A549 (cell line): ENCODE measurements at regions not wholly inside any gene's neighbourhood (a gene's known extent, or its start where the extent isn't known, plus 50 kb on each side); places are given as distances from the start of the nearest gene placed in this dataset.
"Not testable (repeated sequence)": the region's sequence is repeated elsewhere in the genome, so short reads cannot be mapped to it uniquely, and the experiment has no call there.

ENCODE experiments used
- ATAC-seq, 2 experiments: fragments of 200-7000 bp in 1 of 2; fragments of >200 bp in 1 of 2; cut with Nextera tagmentation in 1 of 2; cut with Tn5 transposase in 1 of 2; 3 replicates each; pipeline versions ENCODE4 v1.8.0 to v1.9.1; 2018 to 2020; ENCODE audit warnings: mild to moderate bottlenecking in 1 of 2, moderate library complexity in 1 of 2
- CTCF ChIA-PET: fragments of 300-600 bp; sonication (Branson Sonifier 250); formaldehyde crosslinking; extraction: SDS; loops from one replicate; lab custom pipeline; 2021; ENCODE audit warnings: antibody characterized with exemption, inconsistent platforms; lab: Yijun Ruan, JAX
- POLR2A ChIA-PET: fragments of 350-600 bp; formaldehyde crosslinking; extraction: SDS; loops from one replicate; lab custom pipeline; 2021; ENCODE audit warnings: antibody characterized with exemption, inconsistent platforms; lab: Yijun Ruan, JAX
- DNase-seq, 2 experiments: peaks; one replicate each; pipeline versions ENCODE4 v3.0.0 to v3.0.0-alpha.2; 2011 to 2016; ENCODE audit warnings: low read depth in 1 of 2, low spot score in 1 of 2
- FAIRE-seq: peaks from 2 replicates; lab custom pipeline; 2011; peaks lifted over from hg19 to GRCh38; lab: Jason Lieb, UNC
- H3K27ac ChIP-seq, 2 experiments: fragments of >200 bp; sonication (Bioruptor Twin); formaldehyde crosslinking; 3 replicates each; pipeline ENCODE4 v1.5.1; 2016 to 2017
- H3K4me1 ChIP-seq: fragments of >200 bp; sonication (Bioruptor Twin); formaldehyde crosslinking; 3 replicates; pipeline ENCODE4 v1.6.1; 2016
- H3K4me2 ChIP-seq: fragments of >200 bp; sonication (Bioruptor Twin); formaldehyde crosslinking; 3 replicates; pipeline ENCODE4 v1.6.1; 2016
- H3K4me3 ChIP-seq: fragments of >200 bp; sonication (Bioruptor Twin); formaldehyde crosslinking; 3 replicates; pipeline ENCODE4 v1.5.1; 2016
- H3K9me3 ChIP-seq: fragments of >200 bp; sonication (Bioruptor Twin); formaldehyde crosslinking; 3 replicates; pipeline ENCODE4 v1.6.1; 2016
- FOSB ChIP-seq: fragments of 250-450 bp; sonication (Bioruptor Pico); IDR thresholded peaks from 2 replicates; pipeline ENCODE4 v1.5.0; 2020; ENCODE audit warnings: mild to moderate bottlenecking, moderate library complexity
- FOSL2 ChIP-seq, 2 experiments: fragments of 450-650 bp in 1 of 2; fragments of >200 bp in 1 of 2; sonication (Bioruptor Twin) in 1 of 2; formaldehyde crosslinking; IDR thresholded peaks; 2 replicates each; pipeline versions ENCODE4 v1.5.0 to v1.6.1; 2016 to 2020; ENCODE audit warnings: mild to moderate bottlenecking in 1 of 2, moderate library complexity in 1 of 2
- FOXS1 ChIP-seq: fragments of 250-450 bp; sonication (Bioruptor Pico); IDR thresholded peaks from 2 replicates; pipeline ENCODE4 v1.5.0; 2020; ENCODE audit warnings: mild to moderate bottlenecking, moderate library complexity
- HOXB13 ChIP-seq: fragments of 250-450 bp; sonication (Bioruptor Pico); IDR thresholded peaks from 2 replicates; pipeline ENCODE4 v1.5.0; 2020; ENCODE audit warnings: low read depth, mild to moderate bottlenecking, moderate library complexity
- HOXB5 ChIP-seq: fragments of 250-450 bp; sonication (Bioruptor Pico); IDR thresholded peaks from 2 replicates; pipeline ENCODE4 v1.5.0; 2020; ENCODE audit warnings: mild to moderate bottlenecking, moderate library complexity
- MAFK ChIP-seq: fragments of 450-650 bp; IDR thresholded peaks from 2 replicates; pipeline ENCODE4 v1.6.1; 2014; ENCODE audit not compliant: partially characterized antibody
- RAD21 ChIP-seq, 2 experiments: fragments of >200 bp in 1 of 2; sonication (Bioruptor Twin) in 1 of 2; formaldehyde crosslinking in 1 of 2; IDR thresholded peaks in 1 of 2; conservative IDR thresholded peaks in 1 of 2; 2 replicates in 1 of 2; 3 replicates in 1 of 2; pipeline ENCODE4 v1.6.1; 2012 to 2018; ENCODE audit warnings: inconsistent platforms in 1 of 2
- SMC3 ChIP-seq: fragments of >200 bp; sonication (Bioruptor Twin); formaldehyde crosslinking; IDR thresholded peaks from 3 replicates; pipeline ENCODE4 v1.6.1; 2018; ENCODE audit warnings: inconsistent platforms
- WGBS: methylation state at CpG from one replicate; pipeline ENCODE4 v1.1.6; 2017; ENCODE audit errors: missing lambda C conversion rate; 5-methylcytosine and 5-hydroxymethylcytosine counted together
- TF ChIP-seq, protein P1 (sequence below): fragments of 150-350 bp; IDR thresholded peaks from 2 replicates; pipeline ENCODE4 v1.6.1; 2014; ENCODE audit warnings: low read depth, mild to moderate bottlenecking, low read length

DNA sequence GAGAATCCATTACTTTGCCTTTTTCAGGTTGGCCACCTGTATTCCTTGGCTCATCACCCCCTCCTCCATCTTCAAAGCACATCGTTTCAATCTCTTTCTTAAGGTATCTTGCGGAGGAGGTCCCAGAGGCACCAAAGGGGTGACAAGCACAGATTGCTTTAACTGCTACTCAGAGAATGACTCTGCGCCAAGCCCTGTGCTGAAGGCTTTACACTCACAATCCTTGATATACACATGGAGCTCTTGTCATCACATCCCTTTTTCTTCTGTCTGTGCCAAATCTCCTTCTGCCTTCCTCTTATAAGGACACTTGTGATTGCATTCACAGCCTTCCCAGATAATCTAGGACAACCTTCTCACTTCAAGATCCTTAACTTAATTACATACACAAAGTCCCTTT lies 134.7 kb upstream of the MAMLD1 start:
- peak; percentile 78 for FAIRE-seq
- CTCF ChIA-PET: no interaction called here
- POLR2A ChIA-PET: no interaction called here
- no peaks in the 10 kb centered on the region for H3K9me3 ChIP-seq
- no peaks in the 10 kb centered on the region for H3K4me1 ChIP-seq
- no peak overlapping the region for H3K4me2 ChIP-seq
- no peak for ATAC-seq
- no peak overlapping the region for H3K27ac ChIP-seq
- no peak overlapping the region for H3K4me3 ChIP-seq
- DNase-seq: no peak
- TF ChIP-seq FOSL2 (IDR thresholded peaks at IDR 0.05) (no peak), FOSL2 (CRISPR knock-in tag; IDR thresholded peaks at IDR 0.05) (no peak), MAFK (no peak), HOXB5 (CRISPR knock-in tag) (no peak), RAD21 (conservative IDR thresholded peaks at IDR 0.05 in 1 of 2, IDR thresholded peaks at IDR 0.05 in 1 of 2) (no peak), FOXS1 (CRISPR knock-in tag) (no peak)
- WGBS: 76% methylated on average over 3 of the region's 3 CpGs

DNA sequence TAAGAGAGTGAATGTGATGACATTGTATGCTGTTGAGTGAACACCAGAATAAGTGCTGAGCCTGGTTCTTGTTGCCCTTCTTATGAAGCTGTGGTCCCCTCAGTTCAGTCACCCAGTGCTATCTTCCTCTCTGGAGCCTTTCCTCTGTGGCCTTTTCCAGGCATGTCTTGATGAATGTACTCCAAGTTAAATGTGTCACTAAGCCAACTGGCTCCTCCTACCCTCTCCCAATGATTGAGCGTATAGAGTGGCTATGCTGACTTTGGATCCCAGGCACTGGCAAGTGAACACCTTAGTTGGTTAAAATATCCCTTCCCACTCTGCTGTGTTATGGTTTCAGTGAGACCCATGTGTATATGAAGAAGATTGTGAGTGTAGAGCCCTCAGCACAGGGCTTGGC lies 134.1 kb upstream of the MAMLD1 start:
- WGBS: 91% methylated on average over 1 of the region's 1 CpG
- DNase-seq: no peak

DNA sequence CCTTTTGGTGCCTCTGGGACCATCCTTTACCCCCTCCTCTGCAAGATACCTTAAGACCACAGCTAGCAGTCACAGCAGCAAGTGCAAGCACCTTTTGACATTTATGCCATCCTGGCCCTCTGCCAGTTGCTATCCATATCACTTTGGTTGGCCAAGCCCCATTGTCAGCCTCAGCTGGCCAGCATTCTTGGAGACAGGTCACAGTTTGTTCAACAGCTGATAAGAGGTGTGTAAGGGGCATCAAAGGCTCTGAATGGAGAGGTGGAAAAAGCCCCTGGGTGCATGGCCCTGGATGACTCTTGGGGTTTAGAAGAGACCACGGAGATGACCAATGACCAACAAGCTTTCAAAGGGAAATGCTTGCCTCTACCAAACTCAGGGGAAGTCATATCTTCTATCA lies 133.6 kb upstream of the MAMLD1 start:
- no peak for FAIRE-seq
- no peak overlapping the region for H3K4me3 ChIP-seq
- CTCF ChIA-PET: no interaction called here
- POLR2A ChIA-PET: no interaction called here
- no peaks in the 10 kb centered on the region for H3K4me1 ChIP-seq
- TF ChIP-seq HOXB13: no peak
- no peaks in the 10 kb centered on the region for H3K9me3 ChIP-seq
- H3K4me2 ChIP-seq: no peak overlapping the region
- no peak for DNase-seq
- no peak overlapping the region for H3K27ac ChIP-seq
- ATAC-seq: no peak
- 0% methylated on average over 1 of the region's 1 CpG for WGBS

More for the DNA sequence above, 134.1 kb upstream of the MAMLD1 start:
- no peak for ATAC-seq
- POLR2A ChIA-PET: no interaction called here
- no peaks in the 10 kb centered on the region for H3K9me3 ChIP-seq
- TF ChIP-seq MAFK (no peak), FOSB (CRISPR knock-in tag) (no peak), SMC3 (no peak)
- TF ChIP-seq, protein P1, sequence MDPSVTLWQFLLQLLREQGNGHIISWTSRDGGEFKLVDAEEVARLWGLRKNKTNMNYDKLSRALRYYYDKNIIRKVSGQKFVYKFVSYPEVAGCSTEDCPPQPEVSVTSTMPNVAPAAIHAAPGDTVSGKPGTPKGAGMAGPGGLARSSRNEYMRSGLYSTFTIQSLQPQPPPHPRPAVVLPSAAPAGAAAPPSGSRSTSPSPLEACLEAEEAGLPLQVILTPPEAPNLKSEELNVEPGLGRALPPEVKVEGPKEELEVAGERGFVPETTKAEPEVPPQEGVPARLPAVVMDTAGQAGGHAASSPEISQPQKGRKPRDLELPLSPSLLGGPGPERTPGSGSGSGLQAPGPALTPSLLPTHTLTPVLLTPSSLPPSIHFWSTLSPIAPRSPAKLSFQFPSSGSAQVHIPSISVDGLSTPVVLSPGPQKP: no peak
- FAIRE-seq: peak; percentile 56
- no peak overlapping the region for H3K4me2 ChIP-seq
- H3K27ac ChIP-seq: no peak overlapping the region
- CTCF ChIA-PET: no interaction called here
- H3K4me1 ChIP-seq: no peaks in the 10 kb centered on the region
- H3K4me3 ChIP-seq: no peak overlapping the region

DNA sequence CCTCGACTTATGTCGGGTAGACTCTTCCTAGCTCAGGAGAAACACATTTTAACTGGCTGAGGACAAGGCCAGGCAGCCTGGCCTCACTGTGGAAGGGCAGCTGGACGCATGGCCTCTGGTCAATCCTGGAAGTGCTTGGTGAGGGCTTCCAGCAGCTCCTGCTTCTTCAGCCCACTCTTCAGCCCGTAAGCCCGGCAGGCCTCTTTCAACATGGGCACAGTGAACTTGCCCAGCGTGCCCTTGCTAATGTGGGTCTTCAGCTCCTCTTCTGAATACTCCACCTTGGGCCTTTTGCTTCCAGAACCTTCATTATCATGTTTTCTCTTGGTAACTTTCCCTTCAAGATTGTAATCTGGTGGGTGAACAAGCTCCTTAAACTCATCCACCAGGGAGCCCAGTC lies 132.2 kb upstream of the MAMLD1 start:
- H3K27ac ChIP-seq, ATAC-seq, DNase-seq, H3K4me1 ChIP-seq, H3K4me2 ChIP-seq, H3K4me3 ChIP-seq, POLR2A ChIA-PET, H3K9me3 ChIP-seq: not testable (repeated sequence)
- whole genome bisulfite sequencing: 26% methylated on average over 4 of the region's 6 CpGs
- peak; percentile 87 for FAIRE-seq
- CTCF ChIA-PET: interaction anchor here (0.8 kb wide), 1 partner anchor 134 kb away, joined by 3 read pairs; no protein-coding TSS in a partner anchor

DNA sequence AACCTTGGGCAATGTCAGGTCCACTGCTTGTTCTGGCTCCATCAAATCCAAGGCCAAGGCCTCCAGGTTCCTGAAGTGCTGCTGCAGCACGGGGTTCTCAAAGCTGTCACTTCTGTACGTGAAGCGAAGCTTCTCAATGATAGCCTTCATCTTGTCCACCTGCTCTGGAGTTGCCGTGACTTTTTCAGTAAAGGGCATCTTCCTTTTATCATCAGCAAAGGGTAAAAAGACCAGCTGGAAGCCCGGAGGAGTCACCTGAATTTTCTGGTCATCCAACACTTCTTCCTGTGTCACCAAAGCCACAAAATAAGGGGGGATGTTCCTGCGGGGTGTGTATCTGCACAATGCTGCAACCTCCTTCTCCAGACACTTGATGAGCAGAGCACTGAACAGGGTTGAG lies 131.7 kb upstream of the MAMLD1 start:
- ATAC-seq, DNase-seq, POLR2A ChIA-PET, H3K4me2 ChIP-seq, H3K4me3 ChIP-seq, FAIRE-seq, H3K27ac ChIP-seq, H3K4me1 ChIP-seq, H3K9me3 ChIP-seq: not testable (repeated sequence)
- CTCF ChIA-PET: interaction anchor here (0.8 kb wide), 1 partner anchor 134 kb away, joined by 3 read pairs; no protein-coding TSS in a partner anchor
- WGBS: 65% methylated on average over 3 of the region's 6 CpGs

DNA sequence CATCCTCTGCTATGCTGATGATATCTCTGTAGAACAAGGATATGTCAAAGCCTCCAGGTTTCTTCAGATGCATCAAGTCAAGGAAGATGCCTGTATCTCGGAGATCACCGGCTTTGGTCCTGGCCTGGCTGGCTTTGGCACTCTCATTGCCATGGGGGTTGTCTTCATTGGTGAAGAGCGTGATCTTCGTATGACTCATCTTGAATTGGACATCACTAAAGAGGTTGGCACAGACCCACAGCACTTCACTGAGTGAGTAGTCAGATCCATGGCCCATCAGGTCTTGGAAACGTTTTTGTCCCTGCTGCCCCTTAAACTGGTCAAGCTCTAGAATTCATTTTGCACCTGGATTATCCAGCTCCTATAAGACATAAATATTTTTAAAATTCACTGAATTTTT lies 130.9 kb upstream of the MAMLD1 start:
- H3K4me2 ChIP-seq, CTCF ChIA-PET, ATAC-seq, FAIRE-seq, DNase-seq, POLR2A ChIA-PET, H3K9me3 ChIP-seq, H3K4me3 ChIP-seq, H3K27ac ChIP-seq, H3K4me1 ChIP-seq: not testable (repeated sequence)
- 52% methylated on average over 5 of the region's 5 CpGs for WGBS
